ENCODE measurements at regions not wholly inside any gene's neighbourhood (a gene's known extent, or its start where the extent isn't known, plus 50 kb on each side); places are given as distances from the start of the nearest gene placed in this dataset.

DNA sequence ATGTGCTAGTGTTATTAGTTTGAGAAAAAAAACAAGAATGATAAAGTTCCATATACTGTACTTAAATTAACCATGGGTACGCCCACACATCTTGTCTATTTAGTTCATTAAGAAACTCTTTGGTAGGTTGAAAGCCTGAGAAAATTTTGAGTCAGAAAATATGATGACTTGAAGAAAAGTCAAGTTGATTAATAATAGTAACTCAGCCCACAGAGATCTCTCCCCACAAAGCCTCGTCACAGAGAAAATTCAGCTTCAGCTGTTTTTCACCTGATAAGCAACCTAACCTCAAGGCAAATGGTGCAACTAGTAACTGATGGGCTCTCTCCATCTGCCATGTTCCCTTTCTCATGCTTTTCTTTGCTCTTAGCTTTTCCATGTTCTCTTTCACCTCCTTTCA is 1021.6 kb downstream of the GATA3 start:
- TF ChIP-seq CTCF (conservative IDR thresholded peaks at IDR 0.05; ENCODE audit: low read depth, low read length) (no peak), MAFK (IDR thresholded peaks at IDR 0.05; ENCODE audit: low read depth, low read length) (no peak), POLR2A (IDR thresholded peaks at IDR 0.05; ENCODE audit: low read depth, low read length) (no peak), RAD21 (IDR thresholded peaks at IDR 0.05; ENCODE audit: low read length) (no peak), MAZ (IDR thresholded peaks at IDR 0.05; ENCODE audit: borderline replicate concordance, low read depth, low read length) (no peak), CEBPB (IDR thresholded peaks at IDR 0.05; ENCODE audit: low read depth, low read length) (no peak), SMC3 (IDR thresholded peaks at IDR 0.05; ENCODE audit: low read depth, low read length) (no peak), RCOR1 (IDR thresholded peaks at IDR 0.05; ENCODE audit: insufficient replicate concordance, low read length) (no peak), MXI1 (IDR thresholded peaks at IDR 0.05; ENCODE audit: borderline replicate concordance, low read depth, low read length) (no peak)
- TF ChIP-seq, protein P1, sequence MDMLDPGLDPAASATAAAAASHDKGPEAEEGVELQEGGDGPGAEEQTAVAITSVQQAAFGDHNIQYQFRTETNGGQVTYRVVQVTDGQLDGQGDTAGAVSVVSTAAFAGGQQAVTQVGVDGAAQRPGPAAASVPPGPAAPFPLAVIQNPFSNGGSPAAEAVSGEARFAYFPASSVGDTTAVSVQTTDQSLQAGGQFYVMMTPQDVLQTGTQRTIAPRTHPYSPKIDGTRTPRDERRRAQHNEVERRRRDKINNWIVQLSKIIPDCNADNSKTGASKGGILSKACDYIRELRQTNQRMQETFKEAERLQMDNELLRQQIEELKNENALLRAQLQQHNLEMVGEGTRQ (IDR thresholded peaks at IDR 0.05; ENCODE audit: low read depth, low read length), result no peak

Data from IMR-90 (cell line).